MM.1S (cell line): ENCODE measurements at regions not wholly inside any gene's neighbourhood (a gene's known extent, or its start where the extent isn't known, plus 50 kb on each side); places are given as distances from the start of the nearest gene placed in this dataset.

Experiments
- DNase-seq: peaks from one replicate; pipeline ENCODE4 v3.0.0-alpha.2; 2015
- H2AFZ ChIP-seq: fragments of 300-600 bp; sonication (generic); 2 replicates; pipeline ENCODE4 v1.6.0; 2016; ENCODE audit warnings: antibody characterized with exemption, low read length
- H3F3A ChIP-seq: fragments of 300-600 bp; sonication (generic); 2 replicates; pipeline ENCODE4 v1.6.1; 2016; ENCODE audit warnings: mild to moderate bottlenecking, antibody characterized with exemption, low read length, moderate library complexity, mixed read lengths; ENCODE audit not compliant: insufficient read depth
- H3K27ac ChIP-seq: fragments of 300-600 bp; sonication (generic); 2 replicates; pipeline ENCODE4 v1.5.1; 2016; ENCODE audit warnings: mild to moderate bottlenecking, low read length
- H3K27me3 ChIP-seq: fragments of 300-600 bp; sonication (generic); replicated peaks from 2 replicates; pipeline ENCODE4 v1.6.0; 2016; ENCODE audit warnings: low read length; ENCODE audit not compliant: insufficient read depth
- H3K36me3 ChIP-seq: fragments of 300-600 bp; sonication (generic); replicated peaks from 2 replicates; pipeline ENCODE4 v1.6.1; 2016; ENCODE audit warnings: mild to moderate bottlenecking, low read length, mixed read lengths; ENCODE audit not compliant: insufficient read depth
- H3K4me1 ChIP-seq: fragments of 300-600 bp; sonication (generic); 2 replicates; pipeline ENCODE4 v1.6.1; 2016; ENCODE audit warnings: low read length, mixed read lengths
- H3K4me2 ChIP-seq: fragments of 300-600 bp; sonication (generic); 2 replicates; pipeline ENCODE4 v1.6.0; 2016; ENCODE audit warnings: low read depth, low read length
- H3K4me3 ChIP-seq: fragments of 300-600 bp; sonication (generic); 2 replicates; pipeline ENCODE4 v1.5.1; 2016; ENCODE audit warnings: low read length, mixed read lengths
- H3K79me2 ChIP-seq: fragments of 300-600 bp; sonication (generic); 2 replicates; pipeline ENCODE4 v1.6.1; 2016; ENCODE audit warnings: mixed run types, low read length, mixed read lengths
- H3K9ac ChIP-seq: fragments of 300-600 bp; sonication (generic); 2 replicates; pipeline ENCODE4 v1.6.1; 2016; ENCODE audit warnings: low read length, mixed read lengths
- H3K9me2 ChIP-seq: fragments of 300-600 bp; sonication (generic); replicated peaks from 2 replicates; pipeline ENCODE4 v1.6.1; 2016; ENCODE audit warnings: mild to moderate bottlenecking, low read length, mixed read lengths; ENCODE audit not compliant: insufficient read depth
- H3K9me3 ChIP-seq: fragments of 300-600 bp; sonication (generic); replicated peaks from 2 replicates; pipeline ENCODE4 v1.6.1; 2016; ENCODE audit warnings: mild to moderate bottlenecking, low read length, mixed read lengths; ENCODE audit not compliant: insufficient read depth
- H4K20me1 ChIP-seq: fragments of 300-600 bp; sonication (generic); 2 replicates; pipeline ENCODE4 v1.6.1; 2016; ENCODE audit warnings: mild to moderate bottlenecking, low read length, moderate library complexity, mixed read lengths; ENCODE audit not compliant: insufficient read depth
- EZH2 ChIP-seq: fragments of 300-600 bp; sonication (generic); optimal IDR thresholded peaks from 2 replicates; pipeline ENCODE3; 2017; ENCODE audit warnings: low read depth, mild to moderate bottlenecking, antibody characterized with exemption, low read length, mixed read lengths
- EZH2phosphoT487 ChIP-seq: fragments of 300-600 bp; sonication (generic); IDR thresholded peaks from 2 replicates; pipeline ENCODE4 v1.6.1; 2018; ENCODE audit warnings: antibody characterized with exemption, low read length
- TF ChIP-seq, protein P1 (sequence below): fragments of 300-600 bp; sonication (generic); IDR thresholded peaks from 2 replicates; pipeline ENCODE4 v1.5.1; 2016; ENCODE audit warnings: antibody characterized with exemption, low read length, mixed read lengths

DNA sequence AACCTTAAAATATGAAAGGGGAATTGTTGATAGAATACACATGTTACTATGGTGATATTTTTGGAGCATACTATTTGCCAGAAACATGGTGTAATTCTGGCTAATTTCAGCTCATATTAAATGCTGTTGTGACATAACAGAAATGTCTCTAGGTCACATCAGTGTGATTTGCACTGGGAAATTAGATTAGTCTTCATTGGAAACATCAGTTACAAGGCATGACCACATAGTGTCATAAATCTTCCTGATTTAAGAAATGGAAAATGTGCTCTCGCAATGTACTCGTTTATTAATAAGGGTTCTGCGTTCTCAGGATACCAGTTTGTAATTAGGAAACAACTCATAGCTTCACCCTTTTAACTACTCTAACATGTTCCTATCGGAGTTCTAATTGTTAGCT is 72.9 kb upstream of the GYPA start:
- no peaks in the 10 kb centered on the region for H3K9me3 ChIP-seq
- H3F3A ChIP-seq, result no peaks in the 10 kb centered on the region
- H2AFZ ChIP-seq, result no peak overlapping the region
- no peak overlapping the region for H3K4me2 ChIP-seq
- H3K9me2 ChIP-seq, result no peaks in the 10 kb centered on the region
- H3K4me1 ChIP-seq, result no peaks in the 10 kb centered on the region
- H3K27me3 ChIP-seq, result no peaks in the 10 kb centered on the region
- no peaks in the 10 kb centered on the region for H4K20me1 ChIP-seq
- DNase-seq, result no peak
- no peak overlapping the region for H3K27ac ChIP-seq
- no peak overlapping the region for H3K9ac ChIP-seq
- no peaks in the 10 kb centered on the region for H3K79me2 ChIP-seq
- no peak for TF ChIP-seq EZH2phosphoT487
- TF ChIP-seq EZH2, result no peak
- H3K4me3 ChIP-seq, result no peak overlapping the region
- no peaks in the 10 kb centered on the region for H3K36me3 ChIP-seq

GRCh38 chr4:144223149-144223548 is 82.6 kb upstream of the GYPA start:
- no peaks in the 10 kb centered on the region for H3K9me3 ChIP-seq
- no peak overlapping the region for H2AFZ ChIP-seq
- no peaks in the 10 kb centered on the region for H3K27me3 ChIP-seq
- H3F3A ChIP-seq, result no peaks in the 10 kb centered on the region
- H3K27ac ChIP-seq, result no peak overlapping the region
- no peaks in the 10 kb centered on the region for H3K9me2 ChIP-seq
- no peaks in the 10 kb centered on the region for H3K36me3 ChIP-seq
- H3K9ac ChIP-seq, result no peak overlapping the region
- TF ChIP-seq, protein P1, sequence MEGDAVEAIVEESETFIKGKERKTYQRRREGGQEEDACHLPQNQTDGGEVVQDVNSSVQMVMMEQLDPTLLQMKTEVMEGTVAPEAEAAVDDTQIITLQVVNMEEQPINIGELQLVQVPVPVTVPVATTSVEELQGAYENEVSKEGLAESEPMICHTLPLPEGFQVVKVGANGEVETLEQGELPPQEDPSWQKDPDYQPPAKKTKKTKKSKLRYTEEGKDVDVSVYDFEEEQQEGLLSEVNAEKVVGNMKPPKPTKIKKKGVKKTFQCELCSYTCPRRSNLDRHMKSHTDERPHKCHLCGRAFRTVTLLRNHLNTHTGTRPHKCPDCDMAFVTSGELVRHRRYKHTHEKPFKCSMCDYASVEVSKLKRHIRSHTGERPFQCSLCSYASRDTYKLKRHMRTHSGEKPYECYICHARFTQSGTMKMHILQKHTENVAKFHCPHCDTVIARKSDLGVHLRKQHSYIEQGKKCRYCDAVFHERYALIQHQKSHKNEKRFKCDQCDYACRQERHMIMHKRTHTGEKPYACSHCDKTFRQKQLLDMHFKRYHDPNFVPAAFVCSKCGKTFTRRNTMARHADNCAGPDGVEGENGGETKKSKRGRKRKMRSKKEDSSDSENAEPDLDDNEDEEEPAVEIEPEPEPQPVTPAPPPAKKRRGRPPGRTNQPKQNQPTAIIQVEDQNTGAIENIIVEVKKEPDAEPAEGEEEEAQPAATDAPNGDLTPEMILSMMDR, result no peak
- TF ChIP-seq EZH2phosphoT487 (no peak), EZH2 (no peak)
- H3K4me1 ChIP-seq, result no peaks in the 10 kb centered on the region
- DNase-seq, result no peak
- no peak overlapping the region for H3K4me2 ChIP-seq
- no peaks in the 10 kb centered on the region for H3K79me2 ChIP-seq
- no peaks in the 10 kb centered on the region for H4K20me1 ChIP-seq
- no peak overlapping the region for H3K4me3 ChIP-seq

DNA sequence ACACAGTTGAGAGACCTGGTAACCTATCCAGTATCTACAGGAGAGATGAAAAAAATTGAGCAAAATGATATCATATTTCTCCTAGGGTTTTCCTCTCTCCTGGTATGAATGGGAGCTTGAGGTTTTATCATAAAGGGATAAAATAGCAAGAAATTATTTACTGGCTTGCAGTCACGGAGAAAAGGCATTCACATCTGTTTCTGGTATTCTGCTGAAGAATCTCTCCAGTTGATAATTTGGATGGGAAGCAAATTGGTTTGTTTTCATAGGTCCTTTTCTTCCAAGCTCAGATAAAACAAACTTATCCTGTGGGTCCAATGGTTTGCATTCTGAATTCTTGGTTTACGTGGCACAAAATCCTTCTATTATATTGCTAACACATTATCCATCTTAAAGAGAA is 83.1 kb upstream of the GYPA start:
- no peak overlapping the region for H3K9ac ChIP-seq
- no peaks in the 10 kb centered on the region for H3K9me2 ChIP-seq
- H3K36me3 ChIP-seq, result no peaks in the 10 kb centered on the region
- H3K27me3 ChIP-seq, result no peaks in the 10 kb centered on the region
- DNase-seq, result no peak
- no peaks in the 10 kb centered on the region for H3K4me1 ChIP-seq
- no peaks in the 10 kb centered on the region for H3K79me2 ChIP-seq
- H3F3A ChIP-seq, result no peaks in the 10 kb centered on the region
- TF ChIP-seq EZH2 (no peak), EZH2phosphoT487 (no peak)
- TF ChIP-seq, protein P1, result no peak
- no peaks in the 10 kb centered on the region for H3K9me3 ChIP-seq
- no peak overlapping the region for H3K27ac ChIP-seq
- no peak overlapping the region for H3K4me2 ChIP-seq
- no peaks in the 10 kb centered on the region for H4K20me1 ChIP-seq
- H3K4me3 ChIP-seq, result no peak overlapping the region
- no peak overlapping the region for H2AFZ ChIP-seq

- Histone ChIP-seq H4K20me1 (no peaks in the 10 kb centered on the region), H3K9me3 (no peaks in the 10 kb centered on the region), H3K27me3 (no peaks in the 10 kb centered on the region), H3K9ac (no peak overlapping the region), H3K4me1 (no peaks in the 10 kb centered on the region), H3K27ac (no peak overlapping the region), H3K36me3 (no peaks in the 10 kb centered on the region), H2AFZ (no peak overlapping the region), H3K4me3 (no peak overlapping the region), H3K4me2 (no peak overlapping the region), H3K79me2 (no peaks in the 10 kb centered on the region), H3F3A (no peaks in the 10 kb centered on the region), H3K9me2 (no peaks in the 10 kb centered on the region)
- no peak for DNase-seq
- no peak for TF ChIP-seq EZH2
- TF ChIP-seq, protein P1, result no peak
- no peak for TF ChIP-seq EZH2phosphoT487
Measured at GRCh38 chr4:144259285-144259684, 118.8 kb upstream of the GYPA start.
